Hematopoietic multipotent progenitor cell treated with erythropoietin and hydrocortisone succinate and interleukin-3 and kit ligand, for 15 days (in vitro differentiated cells): ENCODE measurements at regions not wholly inside any gene's neighbourhood (a gene's known extent, or its start where the extent isn't known, plus 50 kb on each side); places are given as distances from the start of the nearest gene placed in this dataset.
"Not testable (repeated sequence)": the region's sequence is repeated elsewhere in the genome, so short reads cannot be mapped to it uniquely, and the experiment has no call there.

Experiments used
- DNase-seq: peaks from one replicate; pipeline ENCODE4 v3.0.0-alpha.2; 2015; ENCODE audit warnings: low spot score

GRCh38 chr21:13812191-13812590 lies 202.6 kb downstream of the POTED start:
- not testable (repeated sequence) for DNase-seq

GRCh38 chr21:13810559-13810958 lies 201.0 kb downstream of the POTED start:
- not testable (repeated sequence) for DNase-seq

GRCh38 chr21:13806444-13806843 lies 196.9 kb downstream of the POTED start:
- not testable (repeated sequence) for DNase-seq

GRCh38 chr21:13802757-13803156 lies 193.2 kb downstream of the POTED start:
- not testable (repeated sequence) for DNase-seq
